GM19025 (cell line): ENCODE measurements at regions not wholly inside any gene's neighbourhood (a gene's known extent, or its start where the extent isn't known, plus 50 kb on each side); places are given as distances from the start of the nearest gene placed in this dataset.

Source experiments
- ATAC-seq: cut with Tn5 transposase; IDR thresholded peaks from one replicate; pipeline ENCODE4 v1.9.1; 2021; ENCODE audit warnings: mild to moderate bottlenecking, low read depth, moderate library complexity; ENCODE audit not compliant: unreplicated experiment

DNA sequence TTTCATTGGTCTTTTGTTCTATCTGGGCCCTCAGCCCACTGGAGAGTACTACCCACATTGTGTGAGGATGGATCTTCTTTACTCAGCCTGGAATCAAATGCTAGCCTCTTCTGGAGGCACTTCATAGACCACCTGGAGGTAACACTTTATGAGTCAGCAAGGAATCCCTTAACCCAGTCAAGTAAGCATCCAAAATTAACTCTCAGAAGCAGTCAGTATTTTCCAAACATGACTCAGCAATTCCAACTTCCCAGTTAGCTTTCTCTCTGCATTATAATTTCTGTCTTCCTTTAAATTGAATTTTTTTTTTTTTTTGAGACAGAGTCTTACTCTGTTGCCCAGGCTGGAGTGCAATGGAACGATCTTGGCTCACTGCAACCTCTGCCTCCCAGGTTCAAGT lies 142.7 kb downstream of the ACKR3 start:
- no peak for ATAC-seq

DNA sequence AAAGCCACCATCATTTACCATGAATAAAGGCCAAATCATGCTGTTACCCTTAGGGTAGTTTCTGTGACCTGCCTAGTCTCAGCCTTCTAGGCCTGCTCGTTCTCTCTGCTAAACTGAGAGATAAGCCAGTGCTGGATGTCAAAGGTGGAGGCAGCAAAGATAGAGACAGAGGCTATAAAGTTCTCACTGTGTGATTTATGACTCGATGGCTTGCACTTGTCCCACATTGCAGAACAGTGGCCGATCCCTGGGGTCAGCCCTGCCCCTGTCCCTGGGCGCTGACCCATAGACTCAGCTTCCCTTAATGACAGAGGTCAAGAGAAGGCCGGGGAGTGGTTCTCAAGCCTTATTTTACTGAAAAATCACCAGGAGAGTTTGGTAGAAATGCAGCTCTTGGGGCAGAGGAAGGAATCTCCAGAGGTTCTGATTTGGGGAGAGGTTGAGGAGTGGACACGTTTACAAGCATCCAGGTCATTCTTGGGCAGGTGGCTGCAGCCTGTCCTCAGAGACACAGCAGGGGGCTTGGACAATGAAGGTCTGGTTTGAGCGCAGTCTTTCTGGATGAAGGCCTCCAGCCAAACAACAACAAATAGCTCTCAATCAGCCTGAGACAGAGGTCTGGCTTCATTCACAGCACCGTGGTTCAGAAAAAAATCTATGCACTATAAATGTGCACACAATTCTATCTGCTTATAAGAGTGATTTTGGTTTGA lies 143.5 kb downstream of the ACKR3 start:
- no peak for ATAC-seq

GRCh38 chr2:236714080-236714479 lies 144.5 kb downstream of the ACKR3 start:
- ATAC-seq: no peak

- ATAC-seq: no peak
Observed at GRCh38 chr2:236715077-236715476, 145.5 kb downstream of the ACKR3 start.

DNA sequence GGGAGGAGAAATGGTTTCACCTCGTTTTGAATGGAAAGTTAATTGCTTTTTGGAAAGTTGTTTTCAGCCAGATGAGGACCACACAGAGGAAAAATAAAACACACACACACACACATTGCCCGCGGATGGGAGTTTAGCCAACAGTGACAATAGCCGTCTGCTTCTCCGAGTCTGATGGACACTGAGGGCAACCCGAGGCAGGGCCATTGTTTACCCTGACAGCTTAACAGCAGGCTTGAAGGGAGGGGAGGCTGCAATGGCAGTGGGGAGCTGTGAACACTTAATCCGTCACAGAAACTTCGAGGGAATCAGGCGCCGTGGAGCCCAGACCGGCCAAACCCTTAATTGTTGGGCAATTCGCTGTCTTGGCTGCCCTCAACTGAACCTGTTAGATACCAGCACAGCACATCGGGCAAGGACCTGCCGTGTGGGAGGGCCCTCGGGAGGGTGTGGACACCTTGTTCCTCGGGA lies 145.9 kb downstream of the ACKR3 start:
- no peak for ATAC-seq

GRCh38 chr2:236717120-236717519 lies 147.5 kb downstream of the ACKR3 start:
- ATAC-seq: no peak

GRCh38 chr2:236717729-236718128 lies 148.1 kb downstream of the ACKR3 start:
- no peak for ATAC-seq

- no peak for ATAC-seq
Observed at GRCh38 chr2:236718207-236718992, 148.8 kb downstream of the ACKR3 start.

- no peak for ATAC-seq
Observed at GRCh38 chr2:236719192-236719635, 149.6 kb downstream of the ACKR3 start.

DNA sequence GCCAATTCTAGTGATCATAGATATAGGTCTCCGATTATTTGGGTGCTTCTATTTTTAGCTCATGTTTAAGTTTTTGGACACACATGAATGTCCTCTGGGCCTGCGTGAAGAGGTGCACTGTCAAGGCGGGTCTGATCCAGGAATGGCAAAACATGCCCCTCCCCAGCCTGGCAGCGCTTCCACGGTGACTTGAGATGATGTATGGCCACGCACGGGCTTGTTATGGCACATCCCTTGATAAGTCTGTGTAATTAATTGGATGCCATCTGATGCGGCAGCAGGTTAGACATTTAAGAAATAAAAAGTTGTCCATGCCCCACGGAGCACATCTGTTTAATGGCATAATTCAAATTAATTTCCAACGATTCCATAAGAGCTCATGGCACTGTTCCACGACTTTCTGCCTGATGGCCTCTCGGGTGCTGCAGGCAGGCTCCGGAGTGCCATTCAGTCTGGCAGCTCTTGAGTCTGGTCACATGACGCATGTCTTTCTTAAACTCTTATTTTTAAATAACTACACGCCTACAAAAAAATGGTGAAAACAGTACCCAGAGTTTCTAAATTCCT lies 151.4 kb downstream of the ACKR3 start:
- no peak for ATAC-seq

- ATAC-seq: no peak
Observed at GRCh38 chr2:236724200-236724599, 154.6 kb downstream of the ACKR3 start.

DNA sequence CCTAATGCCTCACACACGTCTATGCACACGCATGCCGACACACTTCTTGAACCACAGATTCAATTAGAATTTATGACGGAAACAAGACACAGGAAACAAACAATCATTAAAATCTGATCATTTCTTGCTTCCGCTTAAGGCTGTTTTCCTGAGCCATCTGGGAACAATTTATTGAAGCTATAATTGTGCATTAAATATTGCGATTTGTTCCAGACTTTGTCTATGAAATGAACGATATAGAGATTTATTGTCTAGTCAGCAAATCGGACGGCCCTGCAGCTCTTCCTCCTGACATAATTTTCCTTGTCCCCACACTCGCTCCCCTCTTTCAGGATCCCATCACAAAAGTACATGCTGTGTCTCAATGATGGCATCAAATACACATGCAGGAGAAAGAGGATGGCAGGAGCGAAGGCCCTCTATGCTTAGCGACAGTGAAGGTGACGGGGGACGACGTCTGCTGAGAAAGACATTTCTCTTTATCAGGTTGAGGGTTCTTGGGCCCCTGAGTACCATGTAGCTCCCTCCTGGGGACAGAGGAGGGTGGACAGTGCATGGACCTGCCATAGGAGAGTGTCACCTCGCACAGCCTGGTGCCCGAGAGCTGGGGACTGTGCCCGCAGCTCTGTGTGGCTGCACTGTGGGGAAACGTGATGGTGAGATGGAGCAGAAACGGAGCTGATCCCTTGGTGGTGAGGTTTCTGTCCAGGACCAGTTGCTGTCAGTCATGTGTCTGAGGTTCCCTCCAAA lies 157.3 kb downstream of the ACKR3 start:
- ATAC-seq: no peak

- no peak for ATAC-seq
Observed at GRCh38 chr2:236728916-236729670, 159.5 kb downstream of the ACKR3 start.

- no peak for ATAC-seq
Observed at GRCh38 chr2:236730393-236730792, 160.8 kb downstream of the ACKR3 start.

- ATAC-seq: no peak
Observed at GRCh38 chr2:236731767-236732580, 162.3 kb downstream of the ACKR3 start.

DNA sequence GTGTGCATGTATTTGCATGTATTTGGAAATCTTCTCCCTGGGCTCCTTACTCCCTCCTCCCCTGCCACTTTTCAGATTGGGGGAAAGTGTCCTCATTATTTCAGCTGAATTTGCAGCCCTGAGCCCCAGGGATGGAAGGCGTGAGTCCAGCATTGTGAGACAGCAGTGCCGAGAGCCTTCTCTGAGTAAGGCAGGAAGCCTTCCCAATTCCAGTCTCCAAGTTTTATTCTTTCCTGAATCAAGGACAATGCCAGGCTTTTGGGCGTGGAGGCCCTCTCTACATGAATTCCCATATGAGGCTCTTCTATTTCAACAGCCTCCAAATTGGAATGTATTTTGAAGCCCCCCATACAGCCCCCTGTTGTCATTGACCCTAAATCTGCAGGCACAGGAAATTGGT lies 163.5 kb downstream of the ACKR3 start:
- no peak for ATAC-seq

GRCh38 chr2:236735825-236736238 lies 166.2 kb downstream of the ACKR3 start:
- ATAC-seq: no peak

DNA sequence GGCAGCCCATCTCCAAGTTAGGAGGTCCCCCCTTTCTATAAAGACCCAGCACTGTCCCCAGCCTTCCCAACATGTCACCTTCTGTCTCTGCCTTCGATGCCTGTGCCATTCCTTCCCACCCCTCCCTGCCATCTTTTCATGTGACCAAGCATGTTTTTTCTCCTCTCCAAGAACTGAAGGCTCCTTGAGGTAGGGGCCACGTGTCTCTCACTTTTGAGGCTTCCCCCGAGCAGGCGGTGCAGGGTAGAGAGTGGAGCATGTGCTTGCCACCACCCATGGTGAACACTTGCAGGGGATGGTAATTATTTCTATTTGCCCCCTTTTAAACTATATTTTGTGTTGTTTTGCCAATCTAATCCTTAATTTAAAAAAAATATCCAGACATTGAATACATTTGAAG lies 168.4 kb downstream of the ACKR3 start:
- no peak for ATAC-seq

DNA sequence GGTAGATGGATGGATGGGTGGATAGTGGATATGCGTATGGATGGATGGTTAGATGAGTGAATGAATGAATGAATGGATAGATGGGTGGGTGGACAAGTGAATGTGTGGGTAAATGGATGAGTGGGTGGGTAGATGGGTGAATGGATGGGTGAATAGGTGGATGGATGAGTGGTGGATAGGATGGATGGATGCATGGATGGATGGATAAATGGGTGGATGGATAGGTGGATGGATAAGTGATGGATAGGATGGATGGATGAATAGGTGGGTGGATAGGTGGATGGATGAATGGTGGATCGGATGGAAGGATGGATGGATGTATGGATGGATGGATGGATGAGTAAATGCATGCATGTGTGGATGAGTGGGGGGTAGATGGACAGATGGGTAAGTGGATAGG lies 169.3 kb downstream of the ACKR3 start:
- ATAC-seq: no peak
